ENCODE measurements at regions not wholly inside any gene's neighbourhood (a gene's known extent, or its start where the extent isn't known, plus 50 kb on each side); places are given as distances from the start of the nearest gene placed in this dataset.

DNA sequence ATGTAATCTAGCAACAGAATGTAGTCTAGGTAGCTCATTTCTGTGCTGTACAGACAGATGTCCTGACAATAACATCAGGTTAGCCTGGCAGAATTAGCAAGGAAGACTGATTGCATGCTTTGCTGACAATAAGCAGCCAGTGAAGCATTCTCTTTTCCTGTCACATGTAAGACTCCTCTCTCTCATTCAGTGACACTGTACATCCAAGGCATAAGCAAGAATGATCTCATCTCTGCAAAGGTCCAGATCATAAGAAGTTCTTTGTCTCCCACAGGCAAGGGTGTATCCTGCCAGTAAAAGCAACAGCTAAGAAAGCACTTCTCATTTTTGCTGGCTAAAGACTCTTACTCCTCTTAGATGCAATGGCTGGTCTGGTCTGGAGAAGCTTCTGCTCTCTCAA is 861.8 kb downstream of the TAF11L14 start:
- H3K4me1 ChIP-seq (replicated peaks in 1 of 2), result no peaks in the 10 kb centered on the region
- no peak for DNase-seq
- TF ChIP-seq, protein P1, sequence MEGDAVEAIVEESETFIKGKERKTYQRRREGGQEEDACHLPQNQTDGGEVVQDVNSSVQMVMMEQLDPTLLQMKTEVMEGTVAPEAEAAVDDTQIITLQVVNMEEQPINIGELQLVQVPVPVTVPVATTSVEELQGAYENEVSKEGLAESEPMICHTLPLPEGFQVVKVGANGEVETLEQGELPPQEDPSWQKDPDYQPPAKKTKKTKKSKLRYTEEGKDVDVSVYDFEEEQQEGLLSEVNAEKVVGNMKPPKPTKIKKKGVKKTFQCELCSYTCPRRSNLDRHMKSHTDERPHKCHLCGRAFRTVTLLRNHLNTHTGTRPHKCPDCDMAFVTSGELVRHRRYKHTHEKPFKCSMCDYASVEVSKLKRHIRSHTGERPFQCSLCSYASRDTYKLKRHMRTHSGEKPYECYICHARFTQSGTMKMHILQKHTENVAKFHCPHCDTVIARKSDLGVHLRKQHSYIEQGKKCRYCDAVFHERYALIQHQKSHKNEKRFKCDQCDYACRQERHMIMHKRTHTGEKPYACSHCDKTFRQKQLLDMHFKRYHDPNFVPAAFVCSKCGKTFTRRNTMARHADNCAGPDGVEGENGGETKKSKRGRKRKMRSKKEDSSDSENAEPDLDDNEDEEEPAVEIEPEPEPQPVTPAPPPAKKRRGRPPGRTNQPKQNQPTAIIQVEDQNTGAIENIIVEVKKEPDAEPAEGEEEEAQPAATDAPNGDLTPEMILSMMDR (IDR thresholded peaks at IDR 0.05), result no peak
- TF ChIP-seq POLR2A (IDR thresholded peaks at IDR 0.05), result no peak
- H3K27ac ChIP-seq, result no peak overlapping the region
- no peaks in the 10 kb centered on the region for H3K9me3 ChIP-seq (replicated peaks in 1 of 3)
- intact Hi-C loops (cut with DNase I), result no loop called here
- no peaks in the 10 kb centered on the region for H3K27me3 ChIP-seq
- H3K36me3 ChIP-seq (replicated peaks in 1 of 2), result no peaks in the 10 kb centered on the region
- H3K4me3 ChIP-seq, result no peak overlapping the region

DNA sequence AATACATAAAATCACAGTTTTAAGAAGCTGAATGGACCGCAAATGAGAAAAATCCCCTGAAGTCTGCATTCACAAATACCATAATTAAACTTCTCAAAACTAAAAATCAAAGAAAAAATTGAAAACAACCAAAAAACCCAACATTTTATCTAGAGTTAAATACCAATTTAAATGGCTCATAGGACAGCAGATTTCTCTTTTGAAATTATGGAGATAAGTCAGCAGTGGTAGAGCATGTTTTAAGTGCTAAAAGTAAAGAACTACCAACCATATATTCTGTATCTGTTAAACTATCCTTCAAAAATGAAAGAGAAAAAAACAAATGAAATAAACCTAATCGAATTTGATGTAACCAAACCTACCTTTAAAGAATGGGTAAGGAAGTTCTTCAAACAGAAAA is 862.8 kb downstream of the TAF11L14 start:
- H3K4me1 ChIP-seq (replicated peaks in 1 of 2), result no peaks in the 10 kb centered on the region
- H3K27ac ChIP-seq, result no peak overlapping the region
- H3K27me3 ChIP-seq, result no peaks in the 10 kb centered on the region
- 74 to 88% (median 83%) methylated on average over 2 of the region's 2 CpGs for WGBS, 4 donors
- no peak for TF ChIP-seq POLR2A (IDR thresholded peaks at IDR 0.05)
- TF ChIP-seq, protein P1 (IDR thresholded peaks at IDR 0.05), result no peak
- no peaks in the 10 kb centered on the region for H3K36me3 ChIP-seq (replicated peaks in 1 of 2)
- H3K4me3 ChIP-seq, result no peak overlapping the region
- intact Hi-C loops (cut with DNase I), result no loop called here
- DNase-seq, result no peak
- H3K9me3 ChIP-seq (replicated peaks in 1 of 3), result no peaks in the 10 kb centered on the region

GRCh38 chr5:18503797-18504328 is 869.6 kb downstream of the TAF11L14 start:
- DNase-seq, result no peak
- Histone ChIP-seq H3K27me3 (no peaks in the 10 kb centered on the region), H3K9me3 (replicated peaks in 1 of 3) (no peaks in the 10 kb centered on the region), H3K27ac (no peak overlapping the region), H3K36me3 (replicated peaks in 1 of 2) (no peaks in the 10 kb centered on the region), H3K4me3 (no peak overlapping the region), H3K4me1 (replicated peaks in 1 of 2) (no peaks in the 10 kb centered on the region)
- no peak for TF ChIP-seq POLR2A (IDR thresholded peaks at IDR 0.05)
- intact Hi-C loops (cut with DNase I), result no loop called here
- WGBS, 4 donors, result 89 to 93% (median 91%) methylated on average over 4 of the region's 4 CpGs

GRCh38 chr5:18507114-18507513 is 872.9 kb downstream of the TAF11L14 start:
- H3K27me3 ChIP-seq, result no peaks in the 10 kb centered on the region
- intact Hi-C loops (cut with DNase I), result no loop called here
- no peak overlapping the region for H3K27ac ChIP-seq
- no peak for DNase-seq
- TF ChIP-seq POLR2A (IDR thresholded peaks at IDR 0.05), result no peak
- TF ChIP-seq, protein P1 (IDR thresholded peaks at IDR 0.05), result no peak
- no peaks in the 10 kb centered on the region for H3K9me3 ChIP-seq (replicated peaks in 1 of 3)
- no peaks in the 10 kb centered on the region for H3K36me3 ChIP-seq (replicated peaks in 1 of 2)
- WGBS, 4 donors, result 81 to 89% (median 85%) methylated on average over 1 of the region's 1 CpG
- no peaks in the 10 kb centered on the region for H3K4me1 ChIP-seq (replicated peaks in 1 of 2)
- H3K4me3 ChIP-seq, result no peak overlapping the region

DNA sequence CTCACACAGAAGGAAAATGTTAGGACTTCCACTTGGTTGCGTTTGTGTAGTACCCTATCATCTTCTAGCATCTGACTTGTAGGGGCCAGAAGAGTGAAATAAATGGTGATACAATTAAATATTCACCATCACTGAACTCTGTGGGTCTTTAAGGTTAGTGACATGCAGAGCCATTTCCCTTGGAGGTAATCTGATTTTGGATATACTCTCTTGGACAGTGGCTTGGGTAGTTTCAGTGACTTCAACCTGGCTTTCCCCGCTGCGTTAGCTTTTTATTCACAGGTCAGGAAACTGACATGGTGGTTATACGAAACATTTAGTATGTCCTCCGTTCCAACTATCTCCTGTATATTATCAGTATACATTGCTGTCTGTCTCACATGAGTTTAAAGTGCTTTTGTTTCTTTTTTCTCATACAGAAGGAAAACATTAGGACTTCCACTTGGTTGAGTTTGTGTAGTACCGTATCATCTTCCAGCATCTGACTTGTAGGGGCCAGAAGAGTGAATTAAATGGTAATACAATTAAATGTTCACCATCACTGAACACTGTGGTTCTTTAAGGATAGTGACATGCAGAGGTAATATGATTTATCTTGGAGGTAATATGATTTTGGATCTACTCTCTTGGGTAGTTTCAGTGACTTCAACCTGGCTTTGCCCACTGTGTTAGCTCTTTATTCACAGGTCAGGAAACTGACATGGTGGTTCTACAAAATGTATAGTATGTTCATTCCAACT is 883.6 kb downstream of the TAF11L14 start:
- Histone ChIP-seq H3K4me3 (no peak overlapping the region), H3K27me3 (no peaks in the 10 kb centered on the region), H3K27ac (no peak overlapping the region), H3K36me3 (replicated peaks in 1 of 2) (no peaks in the 10 kb centered on the region), H3K9me3 (replicated peaks in 1 of 3) (no peaks in the 10 kb centered on the region), H3K4me1 (replicated peaks in 1 of 2) (no peaks in the 10 kb centered on the region)
- WGBS, 4 donors, result 79 to 96% (median 91%) methylated on average over 6 of the region's 6 CpGs
- no peak for DNase-seq
- intact Hi-C loops (cut with DNase I), result no loop called here
- no peak for TF ChIP-seq POLR2A (IDR thresholded peaks at IDR 0.05)
- TF ChIP-seq, protein P1 (IDR thresholded peaks at IDR 0.05), result no peak

Measured in adrenal gland (tissue), 9 donors.